Amniotic epithelial cell (primary cell): ENCODE measurements at regions not wholly inside any gene's neighbourhood (a gene's known extent, or its start where the extent isn't known, plus 50 kb on each side); places are given as distances from the start of the nearest gene placed in this dataset.
"Not testable (repeated sequence)": the region's sequence is repeated elsewhere in the genome, so short reads cannot be mapped to it uniquely, and the experiment has no call there.

ENCODE experiments used
- DNase-seq: peaks from one replicate; pipeline ENCODE4 v3.0.0-alpha.2; 2010; ENCODE audit warnings: low read depth

DNA sequence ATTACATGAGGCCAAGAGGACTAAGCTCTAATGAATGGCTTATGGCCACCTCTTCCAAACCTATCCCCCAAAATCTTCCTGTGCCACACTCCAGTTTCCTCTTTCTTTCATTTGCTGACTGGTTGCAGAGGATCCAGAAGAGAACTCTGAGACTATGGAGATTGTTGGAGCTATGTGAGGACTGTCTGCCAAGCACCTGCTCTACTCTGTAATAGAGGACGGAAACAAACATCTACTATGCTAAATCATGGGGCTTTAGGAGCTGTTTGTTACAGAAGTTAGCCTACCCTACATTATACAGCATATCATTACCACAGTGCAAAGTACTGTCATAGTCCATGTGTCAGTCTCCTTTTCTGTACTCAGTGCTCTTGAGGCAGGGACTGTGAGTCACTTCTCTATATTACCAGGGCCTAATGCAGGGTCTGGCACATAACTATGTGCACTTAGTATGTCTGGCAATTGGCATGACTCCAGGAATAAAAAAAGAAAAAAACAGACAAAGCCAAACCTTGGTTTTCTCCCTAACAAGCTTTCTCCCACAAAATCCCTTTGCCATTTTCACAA is 95.1 kb downstream of the RPAP3 start:
- no peak for DNase-seq

DNA sequence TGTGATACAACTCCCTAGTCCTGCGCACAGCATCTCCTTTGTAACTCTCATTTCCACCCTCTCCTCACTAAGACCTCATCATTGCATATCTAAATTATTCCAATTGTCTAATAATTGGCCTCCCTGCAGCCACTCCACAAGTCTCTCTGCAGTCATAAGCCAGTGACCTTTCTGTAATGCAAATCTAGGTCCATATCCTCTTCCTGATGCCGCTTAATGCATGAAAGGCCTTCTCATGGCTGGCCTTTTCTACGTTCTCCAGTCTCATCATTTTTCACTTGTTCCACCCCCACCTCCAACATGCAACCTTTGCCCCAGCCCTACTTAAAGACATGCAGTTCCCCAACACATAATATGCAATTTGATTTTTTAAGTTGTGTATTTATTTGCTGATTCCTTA is 96.0 kb downstream of the RPAP3 start:
- DNase-seq: no peak

DNA sequence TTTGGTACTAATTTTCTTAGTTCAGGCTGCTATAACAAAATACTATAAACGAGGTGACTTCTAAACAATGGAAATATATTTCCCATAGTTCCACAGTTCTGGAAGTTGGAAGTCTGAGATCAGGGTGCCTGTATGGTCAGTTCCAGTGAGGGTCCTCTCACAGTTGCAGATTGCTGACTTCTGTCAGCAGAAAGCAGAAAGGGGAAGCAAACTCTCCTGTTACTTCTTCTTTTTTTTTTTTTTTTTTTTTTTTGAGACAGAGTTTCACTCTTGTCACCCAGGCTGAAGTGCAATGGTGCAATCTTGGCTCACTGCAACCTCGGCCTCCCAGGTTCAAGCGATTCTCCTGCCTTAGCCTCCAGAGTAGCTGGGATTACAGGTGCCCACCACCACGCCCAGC is 97.2 kb downstream of the RPAP3 start:
- not testable (repeated sequence) for DNase-seq

DNA sequence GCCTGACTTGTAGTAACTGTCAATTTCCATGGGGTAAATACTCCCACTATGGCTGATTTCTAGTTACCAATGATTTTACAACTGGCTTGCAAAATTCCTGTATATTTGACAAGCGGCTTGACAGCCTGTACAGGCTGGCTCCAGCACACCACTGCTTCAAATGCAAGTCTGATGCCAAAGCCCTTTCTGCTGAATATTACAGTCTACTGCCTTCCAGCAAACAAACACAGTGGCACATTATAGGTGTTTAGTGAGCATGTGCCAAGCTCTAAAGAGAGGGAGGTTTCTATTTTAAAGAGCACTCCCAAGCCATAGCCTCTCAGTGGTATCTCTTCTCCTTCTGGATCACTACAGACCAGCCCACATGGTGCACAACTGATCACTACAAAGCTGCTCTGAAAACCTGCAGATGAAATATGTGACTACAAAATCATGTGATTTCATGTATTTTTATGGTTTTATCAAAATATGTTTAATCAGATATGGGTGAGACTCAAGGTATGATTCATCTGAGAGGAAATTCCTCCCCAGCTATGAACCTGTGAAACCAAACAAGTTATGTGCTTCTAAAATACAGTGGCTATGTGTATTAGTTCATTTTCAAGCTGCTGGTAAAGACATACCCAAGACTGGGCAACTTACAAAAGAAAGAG is 101.5 kb downstream of the RPAP3 start:
- peak; percentile 34 for DNase-seq

DNA sequence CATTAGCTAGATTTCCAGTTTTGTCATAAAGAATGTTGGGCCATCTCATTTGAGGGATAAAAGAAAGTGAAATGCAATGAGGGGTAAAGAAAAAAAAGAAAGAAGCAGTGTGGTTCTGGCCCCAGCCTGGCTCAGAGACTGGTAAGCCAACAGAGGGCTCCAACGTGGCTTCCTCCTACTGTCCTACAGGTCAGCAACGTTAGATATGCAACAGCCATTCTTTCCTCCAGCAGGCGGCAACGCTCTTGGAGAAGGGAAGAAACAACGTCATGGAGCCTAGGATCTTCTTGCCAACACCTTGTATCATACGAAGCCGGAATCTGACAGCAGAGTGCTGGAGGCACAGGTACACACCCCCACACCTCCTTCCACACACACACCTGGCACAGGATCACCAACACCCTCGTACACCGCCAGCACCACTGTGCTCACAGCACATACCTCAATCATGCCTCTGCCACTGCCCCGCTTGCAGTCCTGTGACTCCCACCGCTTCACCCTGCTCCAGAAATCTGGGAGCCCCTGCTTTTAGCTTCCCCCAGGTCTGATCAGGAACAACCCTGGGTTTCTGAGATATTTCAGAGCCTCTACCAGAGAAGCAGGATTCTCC is 102.8 kb downstream of the RPAP3 start:
- DNase-seq: no peak

DNA sequence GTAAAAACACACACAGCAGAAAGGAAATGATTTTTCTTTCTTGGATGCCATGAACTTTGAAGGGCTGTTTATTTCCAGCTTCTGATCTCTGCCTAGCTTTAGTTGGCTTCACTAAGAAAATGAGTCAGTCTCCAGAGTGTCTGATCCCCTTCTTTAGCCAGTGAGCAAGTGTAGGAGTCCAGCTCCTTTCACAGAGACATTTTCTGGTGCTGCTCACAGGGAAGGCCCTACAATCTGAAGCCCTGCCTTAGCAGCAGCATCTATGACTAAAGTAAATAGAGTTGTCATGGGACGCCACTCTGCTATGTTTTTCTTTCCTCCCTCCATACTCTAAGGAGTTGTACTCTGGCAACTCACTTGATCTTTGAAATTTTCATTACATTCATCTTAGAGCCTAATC is 103.5 kb downstream of the RPAP3 start:
- peak; percentile 18 for DNase-seq

DNA sequence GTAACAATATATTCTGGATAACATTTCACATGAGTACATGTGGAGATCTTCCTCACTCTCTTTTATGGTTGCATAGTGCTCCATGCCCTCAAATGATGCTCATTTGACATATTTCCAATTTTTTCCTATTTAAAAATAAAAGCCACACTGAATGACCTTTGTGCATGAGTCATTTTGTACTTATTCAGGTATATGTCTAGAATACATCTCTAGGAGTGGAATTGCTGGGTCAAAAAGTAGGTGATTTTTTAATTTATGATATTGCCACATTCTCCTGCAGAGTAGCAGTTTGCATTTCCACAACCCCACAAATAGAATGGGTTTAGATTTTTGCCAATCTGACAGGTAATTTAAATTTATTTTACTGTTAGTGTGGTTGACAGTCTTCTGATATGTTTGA is 104.8 kb downstream of the RPAP3 start:
- DNase-seq: no peak

DNA sequence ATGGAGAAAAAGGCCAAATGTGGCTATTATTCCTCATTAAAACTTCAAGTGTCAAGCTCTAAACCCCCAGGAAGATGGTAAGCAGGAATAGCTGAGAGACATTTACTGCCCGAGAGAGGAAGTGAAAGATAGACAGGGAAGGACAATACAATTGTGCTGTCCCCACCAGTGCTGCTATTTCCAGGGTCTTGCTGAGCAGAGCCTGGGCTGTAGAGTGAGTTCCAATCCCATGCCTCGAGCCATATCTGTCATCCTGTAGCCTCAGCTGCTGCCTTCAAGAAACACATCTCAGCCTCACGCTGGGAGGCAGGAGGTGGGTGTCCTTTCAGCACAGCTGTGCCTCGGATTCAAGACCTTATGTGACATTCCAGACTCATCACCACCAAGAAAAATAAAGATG is 114.0 kb downstream of the RPAP3 start:
- no peak for DNase-seq

DNA sequence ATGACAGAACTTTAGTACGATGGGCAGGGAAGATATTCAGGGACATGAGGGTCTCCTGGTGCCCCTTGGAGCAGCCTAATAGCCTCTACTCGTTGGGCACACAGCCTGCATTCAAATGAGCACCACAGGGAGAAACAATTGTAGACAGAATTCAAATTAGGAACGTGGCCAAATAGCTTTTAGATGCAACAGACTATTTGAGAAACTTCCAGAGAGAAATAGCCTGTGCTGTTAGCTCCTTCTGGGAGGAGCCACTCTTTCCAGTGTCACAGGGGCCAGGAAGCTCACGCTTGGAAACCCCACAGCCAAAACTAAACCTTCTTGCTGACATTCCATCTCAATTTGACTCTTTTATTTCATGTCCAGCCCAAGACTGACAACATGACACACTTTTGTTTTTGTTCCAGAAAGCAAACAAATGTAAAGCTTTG is 114.5 kb downstream of the RPAP3 start:
- DNase-seq: no peak

DNA sequence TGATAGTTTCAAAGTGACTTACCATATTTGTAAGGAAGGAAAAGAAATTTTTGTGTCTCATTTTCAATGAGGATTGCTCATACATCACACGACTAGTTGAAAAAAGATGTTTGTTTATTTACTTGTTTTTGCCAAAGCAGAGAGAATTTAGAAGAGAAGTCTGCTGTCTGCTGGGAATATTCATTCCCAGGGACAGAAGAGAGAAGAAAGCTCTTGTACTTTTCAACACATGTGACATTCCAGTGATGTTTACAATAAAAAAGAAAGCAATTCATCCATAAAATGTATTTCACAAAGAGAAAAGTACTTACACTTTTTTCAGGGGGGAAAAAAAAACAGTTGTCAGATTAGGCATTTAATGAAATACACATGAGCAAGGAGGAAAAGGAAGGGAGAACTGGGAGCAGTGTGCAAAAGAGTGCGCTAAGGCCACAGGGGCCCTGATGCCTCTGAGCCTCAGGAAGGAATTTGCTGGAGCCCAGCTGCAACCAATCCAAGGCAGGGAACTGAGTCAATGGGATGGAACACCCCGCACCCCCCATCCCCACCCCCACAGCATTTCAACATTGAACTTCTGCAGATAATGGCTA is 115.0 kb downstream of the RPAP3 start:
- no peak for DNase-seq

DNA sequence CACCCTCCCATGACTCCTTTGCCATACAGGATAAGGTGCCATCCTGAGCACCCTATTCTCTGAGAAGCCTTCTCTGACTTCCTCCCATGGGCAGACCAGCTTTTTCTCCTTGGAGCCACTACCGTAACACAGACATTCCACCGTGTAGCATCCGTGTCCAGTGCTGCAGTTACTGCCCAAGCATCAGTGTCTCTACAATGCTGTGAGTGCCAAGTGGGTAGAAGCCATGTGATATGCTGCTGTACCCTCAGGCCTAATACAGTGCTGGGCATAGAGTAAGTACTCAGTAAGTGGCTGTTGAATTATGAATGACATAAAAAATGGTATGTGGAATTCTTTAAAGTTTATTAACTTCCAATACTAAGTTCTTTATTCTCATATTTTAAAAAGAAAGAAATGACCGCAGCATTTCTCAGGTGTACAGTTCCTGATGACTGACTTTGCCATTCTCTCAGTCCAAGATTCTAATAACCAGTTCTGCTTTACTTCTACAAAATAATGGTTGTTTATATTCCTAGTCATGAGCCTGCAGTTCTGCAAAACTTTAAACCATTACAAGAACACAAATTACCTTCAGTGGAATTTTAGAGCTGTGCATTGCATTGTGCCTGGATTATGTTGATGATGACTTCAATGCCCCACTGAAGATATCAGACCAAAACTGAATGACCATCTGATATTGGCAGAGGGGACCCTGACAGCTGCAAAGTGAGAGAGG is 118.7 kb downstream of the RPAP3 start:
- DNase-seq: no peak

DNA sequence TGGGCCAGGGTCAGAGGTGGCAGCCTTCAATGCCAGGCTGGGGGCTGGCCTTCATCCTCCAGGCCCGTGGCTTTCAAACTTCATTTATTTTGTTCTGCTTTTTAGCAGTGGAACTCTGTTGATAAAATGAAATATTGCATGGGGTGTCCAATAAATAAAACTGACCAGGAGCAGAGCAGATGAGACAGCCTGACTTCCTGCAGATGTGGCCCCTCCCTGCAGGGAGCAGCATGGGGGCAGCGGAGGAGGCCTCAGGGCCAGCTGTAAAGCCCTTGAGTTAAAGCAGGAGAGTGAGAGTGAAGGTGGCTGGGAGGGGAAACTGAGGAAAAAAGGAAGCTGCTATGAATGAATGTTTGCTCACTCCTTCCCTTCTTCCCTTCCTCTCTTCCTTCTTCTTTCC is 120.3 kb downstream of the RPAP3 start:
- DNase-seq: no peak

DNA sequence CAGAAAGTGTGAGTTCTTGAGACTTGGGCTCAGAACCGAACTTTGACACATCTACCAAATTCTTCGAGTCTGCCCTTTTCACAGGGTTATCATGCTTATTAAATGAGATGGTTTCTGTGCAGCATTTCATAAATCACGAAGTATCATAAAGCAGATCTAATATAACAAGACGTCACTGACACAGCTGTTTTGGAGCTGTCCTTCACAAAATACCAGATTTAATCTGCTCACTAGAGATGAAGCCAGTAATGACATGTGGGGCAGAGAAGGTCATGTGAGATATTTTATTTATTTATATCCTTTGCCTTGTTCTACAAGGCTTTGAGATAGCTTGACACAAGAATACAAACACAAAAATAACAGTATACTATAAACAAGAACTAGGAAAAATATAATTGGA is 127.0 kb downstream of the RPAP3 start:
- DNase-seq: no peak

DNA sequence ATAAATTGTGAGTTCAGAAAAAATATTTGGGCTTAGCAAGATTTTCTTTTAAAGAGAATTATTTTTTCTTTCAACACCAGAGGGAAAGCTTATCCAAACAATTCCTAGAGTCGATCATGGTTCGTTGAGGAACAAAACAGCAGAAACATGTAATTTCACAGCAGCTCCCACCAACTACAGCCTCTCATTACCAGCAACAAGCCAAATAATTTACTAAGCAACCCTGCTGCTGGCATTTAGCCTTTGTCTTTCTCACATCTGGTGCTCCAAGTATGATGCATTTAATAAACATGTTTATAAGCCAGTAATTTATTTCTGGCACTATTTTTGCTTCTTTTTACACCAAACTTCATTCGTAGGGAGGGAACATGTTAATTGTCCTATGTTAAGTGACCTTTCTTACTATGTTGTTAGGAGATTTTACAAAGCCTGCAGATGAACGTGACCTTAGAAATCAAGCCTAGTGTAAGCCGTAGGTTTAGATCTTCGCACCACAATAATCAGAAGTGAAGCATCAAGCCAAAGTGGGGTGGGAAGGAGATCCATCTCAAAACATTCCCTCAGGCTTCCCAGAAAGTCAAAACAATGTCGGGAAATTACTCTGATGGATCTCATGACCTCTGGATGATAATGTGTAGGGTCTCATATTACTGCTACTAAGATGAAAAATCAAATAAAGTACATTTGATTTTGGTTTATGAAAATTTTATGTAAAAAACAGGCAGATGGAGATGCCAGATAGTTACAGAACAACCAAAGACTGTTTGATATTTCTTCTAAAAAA is 128.4 kb downstream of the RPAP3 start:
- no peak for DNase-seq

DNA sequence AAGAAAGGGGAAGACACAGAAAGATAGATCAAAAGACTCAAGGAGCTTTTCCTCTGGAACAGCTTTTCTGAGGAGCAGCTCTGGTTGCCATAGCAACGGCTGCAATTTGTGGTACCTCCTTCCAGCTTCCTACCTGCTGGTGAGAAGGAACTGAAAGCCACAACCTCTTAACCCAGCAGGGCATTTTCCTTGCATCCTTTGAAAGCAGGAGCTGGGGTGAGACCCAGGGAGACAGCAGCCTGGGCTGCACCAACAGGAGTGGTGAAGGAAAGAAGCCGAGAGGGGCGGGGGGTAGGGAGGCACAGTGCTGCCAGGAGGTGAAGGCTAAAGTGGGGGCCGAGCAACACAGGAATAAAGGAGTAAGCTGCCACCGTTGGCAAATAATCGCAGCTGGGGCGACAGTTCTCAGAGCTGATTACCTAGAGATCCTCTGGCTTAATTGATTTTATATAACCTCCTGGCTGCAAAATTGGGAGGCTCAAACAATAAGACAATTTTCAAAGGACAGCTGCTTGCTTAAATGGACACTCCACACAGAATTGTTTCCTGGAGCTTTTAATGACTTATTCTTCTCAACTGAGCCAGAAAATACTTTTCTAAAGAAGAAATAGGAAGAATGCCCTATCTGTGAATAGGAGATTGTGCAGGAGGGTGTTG is 129.4 kb downstream of the RPAP3 start:
- DNase-seq: no peak

DNA sequence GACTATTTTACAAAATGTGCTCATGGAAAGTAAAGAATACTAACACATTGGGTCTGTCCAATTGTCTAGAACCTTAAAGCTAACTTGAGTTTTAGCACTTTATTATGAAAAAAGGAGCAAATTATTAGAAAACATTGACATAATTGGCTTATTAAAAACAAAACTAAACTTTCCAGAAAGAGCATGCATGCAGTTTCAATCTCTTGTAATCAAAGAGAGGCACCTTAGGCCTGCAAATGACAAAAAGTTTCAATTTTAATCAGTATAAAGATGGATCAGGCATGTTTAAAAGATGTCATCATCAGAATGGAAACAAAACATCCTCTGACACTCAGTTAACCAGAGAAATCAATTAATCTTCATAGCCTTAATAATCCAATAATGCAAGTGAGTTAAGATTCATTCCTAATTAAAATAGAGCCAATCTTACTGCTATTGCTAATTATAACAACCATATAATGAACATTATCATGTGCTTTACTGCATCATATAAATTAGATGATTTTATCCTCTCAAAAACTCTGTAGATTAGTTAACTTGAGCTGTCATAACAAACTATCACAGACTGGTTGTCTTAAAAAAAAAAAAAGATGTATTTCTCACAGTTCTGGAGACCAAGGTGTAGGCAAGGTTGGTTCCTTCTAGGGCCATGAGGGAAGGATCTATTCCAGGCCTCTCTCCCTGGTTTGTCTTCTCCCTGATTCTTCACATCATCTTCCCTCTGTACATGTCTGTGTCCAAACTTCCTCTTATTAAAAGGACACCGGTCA is 131.4 kb downstream of the RPAP3 start:
- no peak for DNase-seq

DNA sequence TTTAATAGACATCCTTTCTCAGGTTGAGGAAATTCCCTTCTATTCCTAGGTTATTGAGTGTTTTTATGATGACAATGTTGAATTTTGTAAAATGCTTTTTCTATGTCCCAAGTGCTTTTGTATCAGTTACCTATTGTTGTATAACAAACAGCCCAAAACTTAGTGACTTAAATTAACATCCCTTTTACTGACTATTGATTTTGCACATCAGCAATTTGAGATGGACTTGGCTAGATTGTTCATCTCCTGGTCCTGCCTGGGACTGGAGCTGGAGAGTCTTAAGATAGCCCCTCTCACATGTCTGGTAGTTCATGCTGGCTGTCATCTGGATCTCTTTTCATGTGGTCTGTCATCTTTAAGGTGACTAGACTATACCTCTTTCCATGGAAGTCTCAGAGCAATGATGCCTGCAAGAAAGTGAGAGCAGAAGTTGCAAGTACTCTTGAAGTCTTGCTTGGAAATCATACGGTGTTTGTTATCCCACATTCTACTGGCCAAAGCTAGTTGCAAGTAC is 132.6 kb downstream of the RPAP3 start:
- no peak for DNase-seq

DNA sequence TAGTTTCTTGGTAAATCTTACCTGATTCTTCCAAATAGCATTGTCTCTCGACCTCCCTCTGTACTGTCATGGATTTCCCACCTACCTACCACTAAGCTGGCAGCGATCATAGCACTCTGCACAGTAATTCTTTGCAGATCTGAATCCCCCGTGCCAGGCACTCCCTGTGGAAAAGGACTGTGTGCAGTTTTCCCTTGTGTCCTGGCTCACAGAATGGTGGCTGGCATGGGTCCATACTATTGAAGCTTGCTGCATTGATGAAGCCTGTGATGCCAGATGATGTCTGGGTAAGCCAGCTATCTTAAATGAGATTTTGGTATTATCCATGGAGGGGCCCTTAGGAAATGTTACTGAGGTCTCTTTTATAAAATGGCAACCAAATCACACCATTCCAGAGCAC is 135.7 kb downstream of the RPAP3 start:
- no peak for DNase-seq

DNA sequence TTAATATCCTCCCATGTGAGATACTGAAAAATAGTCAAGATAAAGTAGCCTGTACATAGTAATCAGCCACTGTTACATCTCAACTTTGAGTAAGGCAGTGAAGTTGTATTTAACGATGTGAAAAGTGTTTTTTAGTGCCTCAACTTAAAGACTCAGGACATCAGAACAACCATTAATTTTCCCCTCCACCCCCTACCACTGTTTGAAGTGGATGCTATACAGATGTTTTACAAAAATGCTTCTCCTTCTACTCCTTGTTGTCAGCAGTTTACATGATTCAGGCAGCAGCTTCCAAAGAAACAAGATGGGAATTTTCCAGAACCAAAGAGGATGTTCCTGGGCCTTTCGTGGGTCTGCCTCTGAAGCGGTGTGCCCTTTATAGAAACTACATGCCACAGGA is 143.6 kb downstream of the RPAP3 start:
- no peak for DNase-seq

DNA sequence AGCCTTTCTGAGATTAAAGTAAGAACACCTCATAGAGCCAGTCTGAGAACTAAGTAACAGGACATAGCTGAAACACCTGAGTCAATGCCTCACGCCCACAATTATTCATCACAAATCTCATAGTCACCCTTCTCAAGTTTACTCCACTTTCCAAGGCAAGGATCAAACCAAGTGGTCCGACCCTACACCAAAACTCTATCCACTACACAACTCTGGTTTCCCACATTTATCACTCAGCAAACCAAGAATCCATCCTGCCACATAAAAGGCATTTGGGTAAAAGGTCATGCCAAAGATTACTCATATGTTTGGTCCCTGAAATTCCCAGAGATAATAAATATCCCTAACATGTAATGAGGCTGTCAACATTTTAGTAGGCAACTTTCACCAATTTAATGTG is 144.1 kb downstream of the RPAP3 start:
- peak; percentile 61 for DNase-seq

DNA sequence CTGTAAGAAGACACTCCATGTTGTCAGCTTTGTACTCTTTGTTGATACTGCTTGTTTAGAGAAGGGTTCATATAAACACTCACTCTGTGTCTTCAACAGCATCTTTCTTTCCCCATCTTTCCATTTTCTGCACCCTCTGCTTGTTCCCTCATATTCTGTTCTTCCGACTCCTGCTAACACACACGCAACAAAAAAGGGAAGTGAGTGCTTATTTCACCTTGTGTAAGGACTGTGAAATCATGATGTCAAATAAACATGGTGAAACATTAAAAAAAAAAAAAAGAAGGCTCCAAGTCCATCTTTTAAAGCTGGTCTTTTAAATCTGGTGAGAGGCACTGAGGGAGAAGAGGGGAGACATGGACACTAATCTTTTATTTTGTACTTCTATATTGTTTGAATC is 145.4 kb downstream of the RPAP3 start:
- no peak for DNase-seq
